ENCODE measurements at regions not wholly inside any gene's neighbourhood (a gene's known extent, or its start where the extent isn't known, plus 50 kb on each side); places are given as distances from the start of the nearest gene placed in this dataset.

GRCh38 chr22:45067731-45068130, 57.9 kb upstream of the PHF21B start (continued):
- TF ChIP-seq ZSCAN29 (IDR thresholded peaks at IDR 0.05), result no peak

GRCh38 chr22:45069925-45070324, 60.1 kb upstream of the PHF21B start:
- Histone ChIP-seq H2AFZ (ENCODE audit: low read depth, low read length) (no peak overlapping the region), H3K4me1 (replicated peaks in 1 of 2; ENCODE audit: control insufficient read depth in 2 of 2, insufficient read depth in 2 of 2, low read length in 2 of 2) (no peaks in the 10 kb centered on the region; a peak in 1 of 5 replicates), H3K36me3 (ENCODE audit: control insufficient read depth, insufficient read depth, low read length) (no peaks in the 10 kb centered on the region), H3K27me3 (ENCODE audit: control insufficient read depth in 2 of 2, insufficient read depth in 2 of 2, low read length in 2 of 2) (peaks cover 0 to 26% of the 10 kb centered on the region in 2 experiments; a peak in 2 of 5 replicates), H3K79me2 (ENCODE audit: control insufficient read depth, insufficient read depth, low read length) (no peaks in the 10 kb centered on the region), H3K9me3 (replicated peaks; ENCODE audit: control insufficient read depth, insufficient read depth, low read depth, low read length) (no peaks in the 10 kb centered on the region), H3K27ac (ENCODE audit: extremely low read depth, low read depth, low read length) (no peak overlapping the region), H4K20me1 (replicated peaks; ENCODE audit: control insufficient read depth, insufficient read depth, low read length) (no peaks in the 10 kb centered on the region), H3K9ac (ENCODE audit: insufficient read depth in 1 of 2, low read depth in 2 of 2, low read length in 2 of 2) (no peak overlapping the region), H3K4me2 (ENCODE audit: insufficient read depth, low read length) (no peak overlapping the region), H3K9me1 (ENCODE audit: control insufficient read depth, insufficient read depth, low read length) (no peaks in the 10 kb centered on the region), H3K4me3 (no peak overlapping the region)
- WGBS (ENCODE audit: insufficient coverage, low coverage, missing lambda C conversion rate), result 4% methylated on average over 5 of the region's 5 CpGs
- in situ Hi-C loops (cut with MboI) (no loop called here), intact Hi-C loops (cut with micrococcal nuclease) (no loop called here)
- no TSS peak for BruUV-seq (replicated peaks)
- no peak for DNase-seq (ENCODE audit: extremely low read depth in 1 of 4, low spot score in 3 of 4)
- CTCF ChIA-PET (ENCODE audit: low intra/inter-chr PET ratio), result no interaction called here
- POLR2A ChIA-PET, result interaction anchor here (0.6 kb wide), 1 partner anchor 37 kb away, joined by 3 read pairs; no protein-coding TSS in a partner anchor
- ATAC-seq, result no peak
- TF ChIP-seq ZNF586 (CRISPR knock-in tag; conservative IDR thresholded peaks at IDR 0.05) (no peak), MCM7 (IDR thresholded peaks at IDR 0.05) (no peak), ARNT (IDR thresholded peaks at IDR 0.05) (no peak), SLC30A9 (CRISPR knock-in tag; IDR thresholded peaks at IDR 0.05) (no peak), XRCC3 (IDR thresholded peaks at IDR 0.05) (no peak), NR2C1 (IDR thresholded peaks at IDR 0.05) (no peak), NR2C1 (tag; IDR thresholded peaks at IDR 0.05) (no peak), POLR2H (tag; IDR thresholded peaks at IDR 0.05; ENCODE audit: low read depth) (no peak), L3MBTL2 (IDR thresholded peaks at IDR 0.05) (no peak), SRF (CRISPR knock-in tag; IDR thresholded peaks at IDR 0.05) (no peak), GTF2A2 (tag; IDR thresholded peaks at IDR 0.05) (no peak), SMAD3 (CRISPR knock-in tag; conservative IDR thresholded peaks at IDR 0.05) (no peak), GATAD2A (IDR thresholded peaks at IDR 0.05) (no peak), ZNF232 (CRISPR knock-in tag; IDR thresholded peaks at IDR 0.05) (no peak)
- TF ChIP-seq, protein P1, sequence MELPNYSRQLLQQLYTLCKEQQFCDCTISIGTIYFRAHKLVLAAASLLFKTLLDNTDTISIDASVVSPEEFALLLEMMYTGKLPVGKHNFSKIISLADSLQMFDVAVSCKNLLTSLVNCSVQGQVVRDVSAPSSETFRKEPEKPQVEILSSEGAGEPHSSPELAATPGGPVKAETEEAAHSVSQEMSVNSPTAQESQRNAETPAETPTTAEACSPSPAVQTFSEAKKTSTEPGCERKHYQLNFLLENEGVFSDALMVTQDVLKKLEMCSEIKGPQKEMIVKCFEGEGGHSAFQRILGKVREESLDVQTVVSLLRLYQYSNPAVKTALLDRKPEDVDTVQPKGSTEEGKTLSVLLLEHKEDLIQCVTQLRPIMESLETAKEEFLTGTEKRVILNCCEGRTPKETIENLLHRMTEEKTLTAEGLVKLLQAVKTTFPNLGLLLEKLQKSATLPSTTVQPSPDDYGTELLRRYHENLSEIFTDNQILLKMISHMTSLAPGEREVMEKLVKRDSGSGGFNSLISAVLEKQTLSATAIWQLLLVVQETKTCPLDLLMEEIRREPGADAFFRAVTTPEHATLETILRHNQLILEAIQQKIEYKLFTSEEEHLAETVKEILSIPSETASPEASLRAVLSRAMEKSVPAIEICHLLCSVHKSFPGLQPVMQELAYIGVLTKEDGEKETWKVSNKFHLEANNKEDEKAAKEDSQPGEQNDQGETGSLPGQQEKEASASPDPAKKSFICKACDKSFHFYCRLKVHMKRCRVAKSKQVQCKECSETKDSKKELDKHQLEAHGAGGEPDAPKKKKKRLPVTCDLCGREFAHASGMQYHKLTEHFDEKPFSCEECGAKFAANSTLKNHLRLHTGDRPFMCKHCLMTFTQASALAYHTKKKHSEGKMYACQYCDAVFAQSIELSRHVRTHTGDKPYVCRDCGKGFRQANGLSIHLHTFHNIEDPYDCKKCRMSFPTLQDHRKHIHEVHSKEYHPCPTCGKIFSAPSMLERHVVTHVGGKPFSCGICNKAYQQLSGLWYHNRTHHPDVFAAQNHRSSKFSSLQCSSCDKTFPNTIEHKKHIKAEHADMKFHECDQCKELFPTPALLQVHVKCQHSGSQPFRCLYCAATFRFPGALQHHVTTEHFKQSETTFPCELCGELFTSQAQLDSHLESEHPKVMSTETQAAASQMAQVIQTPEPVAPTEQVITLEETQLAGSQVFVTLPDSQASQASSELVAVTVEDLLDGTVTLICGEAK (IDR thresholded peaks at IDR 0.05), result no peak
- TF ChIP-seq, protein P1 (CRISPR knock-in tag; IDR thresholded peaks at IDR 0.05), result no peak
- no peak for FAIRE-seq
